ENCODE measurements at regions not wholly inside any gene's neighbourhood (a gene's known extent, or its start where the extent isn't known, plus 50 kb on each side); places are given as distances from the start of the nearest gene placed in this dataset.

DNA sequence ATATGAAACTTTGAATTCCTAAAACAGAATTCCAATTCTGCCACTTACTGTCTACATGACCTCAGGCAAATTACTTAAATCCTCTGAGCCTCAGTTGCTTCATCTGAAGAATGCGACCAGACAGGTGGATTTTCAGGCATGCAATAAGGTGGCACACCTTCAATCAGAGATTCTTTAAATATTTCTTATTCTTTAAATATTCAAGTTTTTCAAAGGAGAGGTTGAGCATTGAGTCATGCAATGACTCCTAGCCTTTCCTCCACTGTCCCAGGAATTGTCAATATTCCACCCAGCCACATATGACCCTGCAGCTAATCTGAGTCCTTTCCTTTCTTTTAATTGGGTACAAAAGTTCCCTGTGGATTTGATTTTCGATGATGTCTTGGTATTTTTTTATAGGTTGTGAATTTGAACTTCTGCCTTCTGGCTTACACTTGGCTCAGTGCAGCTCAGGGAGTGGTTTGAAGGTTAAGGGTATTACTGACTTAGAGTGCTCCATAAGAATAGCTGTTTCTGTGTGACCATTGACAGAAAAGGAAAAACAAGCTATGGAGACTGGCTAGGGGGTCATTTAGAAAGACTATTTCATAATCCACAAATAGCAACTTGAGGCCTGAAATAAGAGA lies 52.2 kb upstream of the PRDX6 start:
- no peaks in the 10 kb centered on the region for H3K9me3 ChIP-seq
- no peak overlapping the region for H3K27ac ChIP-seq
- intact Hi-C loops (cut with DNase I): no loop called here
- DNase-seq (no peak), ATAC-seq (no peak)
- H3K4me1 ChIP-seq: peaks cover 6 to 24% of the 10 kb centered on the region in 2 donors
- no peak for TF ChIP-seq CTCF (IDR thresholded peaks at IDR 0.05)
- H3K36me3 ChIP-seq: no peaks in the 10 kb centered on the region
- no peaks in the 10 kb centered on the region for H3K27me3 ChIP-seq
- no peak overlapping the region for H3K4me3 ChIP-seq

DNA sequence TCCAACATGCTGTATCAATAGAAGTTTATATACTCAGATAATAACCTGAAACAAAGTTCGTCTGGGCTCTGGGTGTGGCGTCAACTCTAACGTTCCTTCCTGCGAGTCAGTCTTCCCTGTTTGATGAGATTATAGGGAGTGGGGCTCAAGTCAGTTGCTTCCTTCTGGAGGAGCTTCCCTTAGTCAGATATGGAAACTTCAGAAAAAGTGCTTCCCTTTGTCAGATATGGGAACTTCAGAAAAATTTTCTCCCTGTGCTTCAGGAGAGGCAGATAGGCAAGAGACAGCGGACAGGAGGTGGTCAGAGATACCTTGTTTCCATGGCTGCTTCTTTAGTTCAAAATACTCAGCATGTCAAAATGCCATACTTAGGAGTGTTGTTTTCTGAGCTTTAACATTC lies 51.1 kb upstream of the PRDX6 start:
- intact Hi-C loops (cut with DNase I): no loop called here
- DNase-seq (no peak), ATAC-seq (no peak)
- H3K27me3 ChIP-seq: no peaks in the 10 kb centered on the region
- no peak overlapping the region for H3K4me3 ChIP-seq
- no peak overlapping the region for H3K27ac ChIP-seq
- no peak for TF ChIP-seq CTCF (IDR thresholded peaks at IDR 0.05)
- H3K9me3 ChIP-seq: no peaks in the 10 kb centered on the region
- peaks cover 18 to 26% of the 10 kb centered on the region in 2 donors for H3K4me1 ChIP-seq
- H3K36me3 ChIP-seq: no peaks in the 10 kb centered on the region

DNA sequence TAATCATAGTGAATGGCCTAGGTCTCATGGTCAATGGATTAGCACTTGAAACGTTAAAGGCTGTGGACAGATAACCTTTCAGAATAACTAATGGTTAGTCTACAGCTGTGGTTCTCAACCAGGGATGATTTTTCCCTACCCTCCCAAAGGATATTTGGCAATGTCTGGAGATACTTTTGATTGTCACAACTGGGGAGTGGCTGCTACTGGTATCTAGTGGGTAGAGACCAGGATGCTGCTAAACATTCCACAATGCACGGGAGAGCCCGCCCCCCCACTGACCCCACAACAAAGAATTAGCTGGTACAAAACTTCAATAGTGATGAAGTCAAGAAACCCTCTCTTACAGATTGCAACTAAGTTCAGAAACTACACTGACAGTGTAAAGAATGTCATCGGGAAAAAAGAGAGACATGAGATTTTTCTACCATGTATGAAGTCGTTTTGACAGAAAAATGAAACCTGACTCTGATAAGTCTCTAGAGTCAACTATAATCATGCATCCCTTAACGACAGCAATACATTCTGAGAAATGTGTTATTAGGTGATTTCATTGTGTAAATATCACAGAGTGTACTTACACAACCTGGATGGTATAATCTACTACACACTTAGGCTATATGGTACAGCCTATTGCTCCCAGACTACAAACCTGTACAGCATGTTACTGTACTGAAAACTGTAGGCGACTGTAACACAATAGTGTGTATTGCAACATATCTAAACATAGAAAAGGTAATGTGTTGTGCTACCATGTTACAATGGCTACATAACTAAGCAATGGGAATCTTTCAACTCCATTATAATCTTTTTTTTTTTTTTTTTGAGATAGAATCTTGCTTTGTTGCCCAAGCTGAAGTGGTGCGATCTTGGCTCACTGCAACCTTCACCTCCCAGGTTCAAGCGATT lies 49.7 kb upstream of the PRDX6 start:
- Histone ChIP-seq H3K4me1 (peaks cover 22 to 30% of the 10 kb centered on the region in 2 donors), H3K27me3 (no peaks in the 10 kb centered on the region), H3K36me3 (no peaks in the 10 kb centered on the region), H3K9me3 (no peaks in the 10 kb centered on the region), H3K27ac (no peak overlapping the region), H3K4me3 (no peak overlapping the region)
- TF ChIP-seq CTCF (IDR thresholded peaks at IDR 0.05): no peak
- ATAC-seq: no peak
- intact Hi-C loops (cut with DNase I): no loop called here
- no peak for DNase-seq
